ENCODE measurements at regions not wholly inside any gene's neighbourhood (a gene's known extent, or its start where the extent isn't known, plus 50 kb on each side); places are given as distances from the start of the nearest gene placed in this dataset.

GRCh38 chr14:97441740-97442362 lies 644.7 kb downstream of the VRK1 start:
- BruUV-seq (replicated peaks), result no TSS peak
- Histone ChIP-seq H3K9ac (ENCODE audit: insufficient read depth, low read depth, low read length) (no peak overlapping the region), H3K79me2 (ENCODE audit: insufficient read depth, low read length) (no peaks in the 10 kb centered on the region), H3K4me1 (ENCODE audit: insufficient read depth, low read length) (no peaks in the 10 kb centered on the region), H3K27ac (ENCODE audit: extremely low read length, insufficient read depth, low read length) (no peak overlapping the region), H3K4me2 (ENCODE audit: low read depth, low read length) (no peak overlapping the region), H3K27me3 (ENCODE audit: control insufficient read depth in 1 of 2, insufficient read depth in 2 of 2, low read length in 2 of 2) (no peaks in the 10 kb centered on the region), H2AFZ (ENCODE audit: low read length) (no peak overlapping the region), H4K20me1 (ENCODE audit: insufficient read depth, low read length) (no peaks in the 10 kb centered on the region), H3K36me3 (replicated peaks in 1 of 2; ENCODE audit: control insufficient read depth in 1 of 2, insufficient read depth in 2 of 2, low read length in 2 of 2) (no peaks in the 10 kb centered on the region), H3K4me3 (replicated peaks in 1 of 3; ENCODE audit: insufficient read depth in 1 of 3, low read depth in 2 of 3, low read length in 3 of 3) (no peak overlapping the region), H3K9me3 (ENCODE audit: low read length) (peaks cover 87% of the 10 kb centered on the region)
- no peak for TF ChIP-seq ZNF652 (CRISPR knock-in tag; IDR thresholded peaks at IDR 0.05; ENCODE audit: borderline replicate concordance, low read depth)
- no peak for TF ChIP-seq NR2F6 (IDR thresholded peaks at IDR 0.05)
- TF ChIP-seq NR2F6 (CRISPR knock-in tag; IDR thresholded peaks at IDR 0.05), result no peak
- TF ChIP-seq HHEX (CRISPR knock-in tag; IDR thresholded peaks at IDR 0.05), result no peak
- CTCF ChIA-PET (ENCODE audit: low intra/inter-chr PET ratio, low total read pairs), result no interaction called here
- DNase-seq (ENCODE audit: low spot score), result no peak
- FAIRE-seq, result no peak
- POLR2A ChIA-PET, result no interaction called here
- no peak for ATAC-seq
- in situ Hi-C loops (cut with HindIII; ENCODE audit: extremely low pct_ligation_motif_present, low pct_unique_long_range_greater_than_20kb), result no loop called here
- intact Hi-C loops (cut with micrococcal nuclease; ENCODE audit: unreplicated experiment), result no loop called here
- 37% methylated on average over 9 of the region's 9 CpGs for WGBS (ENCODE audit: low lambda C conversion rate)

DNA sequence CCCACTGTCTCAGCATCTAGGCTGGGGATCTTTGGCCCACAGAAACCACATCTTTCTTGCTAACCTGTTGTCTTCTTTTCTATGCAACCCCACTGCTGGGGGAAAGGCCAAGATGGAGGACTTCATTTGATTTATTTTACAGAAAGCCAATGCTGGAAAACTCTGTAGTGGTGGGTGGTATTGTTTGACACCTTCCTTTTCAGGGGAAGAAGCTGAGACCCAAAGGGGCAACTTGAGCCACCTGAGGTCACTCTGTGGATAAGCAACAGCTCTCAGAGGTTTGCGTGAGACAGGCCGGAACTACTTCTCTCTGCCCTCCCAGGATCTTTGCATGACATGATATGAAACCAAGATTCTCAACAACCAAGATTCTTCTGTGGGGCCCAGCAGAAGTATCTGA lies 645.2 kb downstream of the VRK1 start:
- CTCF ChIA-PET (ENCODE audit: low intra/inter-chr PET ratio, low total read pairs), result no interaction called here
- no peak for FAIRE-seq
- TF ChIP-seq ZNF788 (CRISPR knock-in tag; IDR thresholded peaks at IDR 0.05; ENCODE audit: borderline replicate concordance) (no peak), TMF1 (CRISPR knock-in tag; IDR thresholded peaks at IDR 0.05; ENCODE audit: low read depth) (no peak)

More for the DNA sequence above, 645.2 kb downstream of the VRK1 start:
- POLR2A ChIA-PET, result no interaction called here
- no peaks in the 10 kb centered on the region for H3K36me3 ChIP-seq (replicated peaks in 1 of 2; ENCODE audit: control insufficient read depth in 1 of 2, insufficient read depth in 2 of 2, low read length in 2 of 2)
- WGBS (ENCODE audit: low lambda C conversion rate), result 86% methylated on average over 2 of the region's 2 CpGs
- no peaks in the 10 kb centered on the region for H3K4me1 ChIP-seq (ENCODE audit: insufficient read depth, low read length)
- ATAC-seq (no peak), DNase-seq (ENCODE audit: low spot score) (no peak)
- intact Hi-C loops (cut with micrococcal nuclease; ENCODE audit: unreplicated experiment), result no loop called here
- H2AFZ ChIP-seq (ENCODE audit: low read length), result no peak overlapping the region
- no peak overlapping the region for H3K27ac ChIP-seq (ENCODE audit: extremely low read length, insufficient read depth, low read length)
- BruUV-seq (replicated peaks), result no TSS peak
- no peaks in the 10 kb centered on the region for H3K27me3 ChIP-seq (ENCODE audit: control insufficient read depth in 1 of 2, insufficient read depth in 2 of 2, low read length in 2 of 2)
- in situ Hi-C loops (cut with HindIII; ENCODE audit: extremely low pct_ligation_motif_present, low pct_unique_long_range_greater_than_20kb), result no loop called here
- H3K79me2 ChIP-seq (ENCODE audit: insufficient read depth, low read length), result no peaks in the 10 kb centered on the region
- no peak overlapping the region for H3K4me2 ChIP-seq (ENCODE audit: low read depth, low read length)
- H3K9me3 ChIP-seq (ENCODE audit: low read length), result peaks cover 90% of the 10 kb centered on the region
- H3K9ac ChIP-seq (ENCODE audit: insufficient read depth, low read depth, low read length), result no peak overlapping the region
- no peaks in the 10 kb centered on the region for H4K20me1 ChIP-seq (ENCODE audit: insufficient read depth, low read length)
- H3K4me3 ChIP-seq (replicated peaks in 1 of 3; ENCODE audit: insufficient read depth in 1 of 3, low read depth in 2 of 3, low read length in 3 of 3), result no peak overlapping the region

Measured in HepG2 (cell line).